ENCODE measurements at regions not wholly inside any gene's neighbourhood (a gene's known extent, or its start where the extent isn't known, plus 50 kb on each side); places are given as distances from the start of the nearest gene placed in this dataset.

DNA sequence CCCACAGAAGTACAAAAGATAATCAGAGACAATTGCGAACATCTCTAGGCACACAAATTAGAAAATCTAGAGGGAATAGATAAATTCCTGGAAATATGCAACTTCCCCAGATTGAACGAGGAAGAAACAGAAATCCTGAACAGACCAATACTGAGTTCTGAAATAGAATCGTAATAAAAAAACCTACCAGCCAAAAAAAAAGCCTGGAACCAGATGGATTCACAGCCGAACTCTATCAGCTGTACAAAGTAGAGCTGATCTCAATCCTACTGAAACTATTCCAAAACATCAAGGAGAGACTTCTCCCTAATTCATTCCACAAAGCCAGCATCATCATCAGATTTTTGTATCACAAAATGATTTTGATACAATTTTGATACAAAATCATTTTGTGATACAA is 206.4 kb downstream of the REEP3 start:
- TF ChIP-seq ZNF140 (tag by site-specific recombination; IDR thresholded peaks at IDR 0.05) (no peak), SP2 (tag by site-specific recombination; IDR thresholded peaks at IDR 0.05) (no peak), YY2 (tag by site-specific recombination; IDR thresholded peaks at IDR 0.05) (no peak), ZBTB7A (tag by site-specific recombination; IDR thresholded peaks at IDR 0.05; ENCODE audit: low read depth) (no peak)
- TF ChIP-seq, protein P1, sequence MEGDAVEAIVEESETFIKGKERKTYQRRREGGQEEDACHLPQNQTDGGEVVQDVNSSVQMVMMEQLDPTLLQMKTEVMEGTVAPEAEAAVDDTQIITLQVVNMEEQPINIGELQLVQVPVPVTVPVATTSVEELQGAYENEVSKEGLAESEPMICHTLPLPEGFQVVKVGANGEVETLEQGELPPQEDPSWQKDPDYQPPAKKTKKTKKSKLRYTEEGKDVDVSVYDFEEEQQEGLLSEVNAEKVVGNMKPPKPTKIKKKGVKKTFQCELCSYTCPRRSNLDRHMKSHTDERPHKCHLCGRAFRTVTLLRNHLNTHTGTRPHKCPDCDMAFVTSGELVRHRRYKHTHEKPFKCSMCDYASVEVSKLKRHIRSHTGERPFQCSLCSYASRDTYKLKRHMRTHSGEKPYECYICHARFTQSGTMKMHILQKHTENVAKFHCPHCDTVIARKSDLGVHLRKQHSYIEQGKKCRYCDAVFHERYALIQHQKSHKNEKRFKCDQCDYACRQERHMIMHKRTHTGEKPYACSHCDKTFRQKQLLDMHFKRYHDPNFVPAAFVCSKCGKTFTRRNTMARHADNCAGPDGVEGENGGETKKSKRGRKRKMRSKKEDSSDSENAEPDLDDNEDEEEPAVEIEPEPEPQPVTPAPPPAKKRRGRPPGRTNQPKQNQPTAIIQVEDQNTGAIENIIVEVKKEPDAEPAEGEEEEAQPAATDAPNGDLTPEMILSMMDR (tag by site-specific recombination; IDR thresholded peaks at IDR 0.05) = no peak
